ENCODE measurements at regions not wholly inside any gene's neighbourhood (a gene's known extent, or its start where the extent isn't known, plus 50 kb on each side); places are given as distances from the start of the nearest gene placed in this dataset.

GRCh38 chr11:128148208-128148607, 439.1 kb downstream of the ETS1 start:
- Mint-ChIP-seq H3K36me3 (ENCODE audit: low read depth) (no peaks in the 10 kb centered on the region), H3K27me3 (ENCODE audit: insufficient read depth, low read depth, poor library complexity) (peaks cover 2% of the 10 kb centered on the region), H3K27ac (no peak overlapping the region), H3K4me1 (peaks cover 9% of the 10 kb centered on the region; the same call in 2 of the 3 replicates), H3K4me3 (no peak overlapping the region), H3K9me3 (no peaks in the 10 kb centered on the region; the same call in 2 of the 3 replicates)
- H3K9me2 ChIP-seq (ENCODE audit: insufficient read depth): no peaks in the 10 kb centered on the region
- H3K79me2 ChIP-seq (replicated peaks; ENCODE audit: insufficient read depth): no peaks in the 10 kb centered on the region
- DNase-seq (ENCODE audit: low spot score) (no peak), ATAC-seq (no peak)
- H4K20me1 ChIP-seq (replicated peaks; ENCODE audit: insufficient read depth): no peaks in the 10 kb centered on the region
- H3K4me2 ChIP-seq: no peak overlapping the region
- H3K36me3 ChIP-seq (ENCODE audit: insufficient read depth): no peaks in the 10 kb centered on the region
- no peaks in the 10 kb centered on the region for H3K27me3 ChIP-seq (ENCODE audit: insufficient read depth)
- H3K4me1 ChIP-seq (ENCODE audit: insufficient read depth): no peaks in the 10 kb centered on the region
- no peaks in the 10 kb centered on the region for H3F3A ChIP-seq (replicated peaks; ENCODE audit: low read depth)
- no peak overlapping the region for H3K4me3 ChIP-seq
- no peak overlapping the region for H3K27ac ChIP-seq (ENCODE audit: low read depth)
- no peak for TF ChIP-seq POLR2AphosphoS5 (IDR thresholded peaks at IDR 0.05; ENCODE audit: low read depth)
- no peak for TF ChIP-seq ZNF331 (CRISPR knock-in tag; IDR thresholded peaks at IDR 0.05; ENCODE audit: low read depth)
- TF ChIP-seq EZH2 (IDR thresholded peaks at IDR 0.05; ENCODE audit: low read depth, unreplicated experiment): no peak
- no peak for TF ChIP-seq STAT1 (IDR thresholded peaks at IDR 0.05; ENCODE audit: unreplicated experiment)
- no peak for TF ChIP-seq REST (IDR thresholded peaks at IDR 0.05; ENCODE audit: unreplicated experiment)
- no peak for TF ChIP-seq EZH2phosphoT487 (IDR thresholded peaks at IDR 0.05; ENCODE audit: unreplicated experiment)
- TF ChIP-seq CREB1 (CRISPR knock-in tag; IDR thresholded peaks at IDR 0.05; ENCODE audit: low read depth): no peak
- TF ChIP-seq ETS1 (IDR thresholded peaks at IDR 0.05): no peak
- no peak for TF ChIP-seq NANOG (IDR thresholded peaks at IDR 0.05; ENCODE audit: borderline replicate concordance)
- TF ChIP-seq CTCF (conservative IDR thresholded peaks at IDR 0.05; ENCODE audit: low read depth in 2 of 2): no peak
- TF ChIP-seq ZNF114 (CRISPR knock-in tag; IDR thresholded peaks at IDR 0.05): no peak
- no peak for TF ChIP-seq ZNF462 (CRISPR knock-in tag; IDR thresholded peaks at IDR 0.05)
- no peak for TF ChIP-seq JUNB (IDR thresholded peaks at IDR 0.05; ENCODE audit: unreplicated experiment)
- no peak overlapping the region for H2AFZ ChIP-seq

Data from GM23338 (cell line).